A549 (cell line): ENCODE measurements at regions not wholly inside any gene's neighbourhood (a gene's known extent, or its start where the extent isn't known, plus 50 kb on each side); places are given as distances from the start of the nearest gene placed in this dataset.

Experiments used
- CTCF ChIP-seq: fragments of >200 bp; sonication (Bioruptor Twin); formaldehyde crosslinking; IDR thresholded peaks from 3 replicates; pipeline ENCODE4 v1.5.1; 2016
- ESRRA ChIP-seq: fragments of 150-350 bp; IDR thresholded peaks from 2 replicates; pipeline ENCODE4 v1.6.1; 2014; ENCODE audit warnings: mild to moderate bottlenecking, low read length, borderline replicate concordance
- HDAC2 ChIP-seq: fragments of 200-600 bp; sonication (generic); IDR thresholded peaks from 2 replicates; pipeline ENCODE4 v1.6.1; 2016
- JUN ChIP-seq, 2 experiments: fragments of >200 bp; sonication (Bioruptor Twin); formaldehyde crosslinking; IDR thresholded peaks; 2 replicates in 1 of 2; 3 replicates in 1 of 2; pipeline ENCODE4 v1.6.1; 2016 to 2017
- JUNB ChIP-seq: fragments of >200 bp; sonication (Bioruptor Twin); formaldehyde crosslinking; IDR thresholded peaks from 2 replicates; pipeline ENCODE4 v1.6.1; 2016

GRCh38 chrX:44080083-44080482 lies 106.9 kb upstream of the NDP start:
- no peak for TF ChIP-seq CTCF
- no peak for TF ChIP-seq HDAC2
- no peak for TF ChIP-seq ESRRA
- TF ChIP-seq JUNB: no peak
- no peak for TF ChIP-seq JUN (IDR thresholded peaks at IDR 0.05)
